Hindlimb muscle (tissue), 1 donor: ENCODE measurements at regions not wholly inside any gene's neighbourhood (a gene's known extent, or its start where the extent isn't known, plus 50 kb on each side); places are given as distances from the start of the nearest gene placed in this dataset.

Source experiments
- DNase-seq: peaks from one replicate; pipeline ENCODE4 v3.0.0-alpha.2; 2013

DNA sequence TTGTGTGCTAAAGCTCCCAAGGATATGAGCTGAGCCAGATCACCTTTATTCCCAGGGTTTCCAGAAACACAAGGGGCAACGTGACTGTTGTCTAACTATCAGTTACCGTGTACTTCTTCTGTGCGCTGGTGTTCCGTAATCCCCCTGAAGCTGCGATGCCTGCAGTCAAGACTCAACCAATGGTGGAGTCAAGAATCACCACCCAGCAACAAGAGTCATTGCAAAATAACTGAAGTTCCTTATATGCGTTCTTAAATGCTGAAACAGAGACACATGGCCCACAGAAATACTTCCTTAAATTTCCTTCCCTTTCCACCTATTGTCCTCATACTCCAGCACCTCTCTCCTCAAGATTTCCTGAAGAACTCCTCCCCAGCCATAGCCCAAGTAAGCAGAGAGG, 200.2 kb downstream of the KATNAL1 start:
- no peak for DNase-seq

DNA sequence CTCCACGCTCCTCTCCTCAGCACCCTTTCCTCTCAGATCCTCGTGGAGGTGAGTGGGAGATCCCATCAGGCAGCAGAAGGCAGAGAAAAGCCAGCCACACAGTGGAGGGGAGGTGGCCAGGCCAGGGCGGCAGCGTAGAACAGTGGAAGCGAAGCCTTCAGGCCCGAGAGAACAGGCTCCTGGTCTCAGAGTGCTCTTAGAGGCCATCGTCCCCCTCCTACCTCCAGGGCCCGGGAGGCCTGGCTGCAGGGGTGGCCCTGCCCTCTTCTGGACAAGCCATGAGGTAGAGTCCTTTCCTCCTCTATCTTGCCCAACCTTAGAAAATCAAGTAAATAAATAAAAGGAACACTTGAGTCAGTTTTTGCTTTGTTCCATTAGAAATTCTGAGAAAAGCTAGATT, 202.0 kb downstream of the KATNAL1 start:
- DNase-seq: no peak

DNA sequence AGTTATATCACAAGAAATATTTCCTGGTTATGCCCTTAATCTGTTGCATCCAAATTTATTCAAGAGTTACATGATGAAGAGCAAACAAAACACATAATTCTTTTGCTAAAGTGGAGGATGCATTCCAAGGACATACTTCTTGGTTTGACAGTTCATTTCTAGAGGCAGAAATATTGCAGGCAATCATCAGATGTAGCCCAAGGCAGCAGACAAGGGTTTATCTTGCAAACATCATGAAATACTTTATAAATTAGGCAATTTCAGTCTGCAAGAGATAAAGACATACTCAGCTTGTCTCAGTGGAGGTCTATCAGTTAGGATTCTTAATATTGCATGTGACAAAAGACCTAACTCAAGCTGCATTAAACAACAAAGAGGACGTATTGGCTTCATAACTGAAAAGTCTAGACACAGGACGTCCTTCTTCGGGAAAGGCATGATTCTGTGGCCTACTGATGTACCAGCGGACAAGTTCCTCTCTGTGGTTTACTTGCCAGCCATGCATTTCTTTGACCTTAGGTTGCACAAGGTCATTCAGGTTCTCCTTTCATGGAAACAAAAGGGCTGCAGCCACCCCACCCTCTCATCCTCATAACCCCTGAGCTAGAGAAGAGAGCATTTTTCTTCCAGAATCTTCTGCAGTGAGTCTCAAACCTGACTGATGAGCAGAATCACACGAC, 204.1 kb downstream of the KATNAL1 start:
- DNase-seq: no peak

DNA sequence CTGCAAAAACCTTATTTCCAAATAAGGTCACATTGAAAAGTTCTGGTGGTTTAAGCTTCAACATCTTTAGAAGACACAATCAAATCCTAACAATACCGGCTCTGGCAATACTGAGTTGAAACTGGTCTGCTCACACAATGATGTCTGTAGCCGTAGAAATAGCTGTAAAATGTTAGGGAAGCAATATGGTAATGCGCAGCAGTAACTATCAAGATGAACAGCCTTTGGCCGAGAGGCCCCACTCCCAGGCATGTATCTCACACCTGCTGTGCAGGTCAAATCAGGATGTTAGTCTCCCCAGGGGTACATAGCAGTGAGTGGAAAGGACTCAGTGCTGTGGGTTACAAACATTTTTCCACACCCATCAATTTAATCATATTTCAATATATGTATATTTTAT, 207.1 kb downstream of the KATNAL1 start:
- DNase-seq: no peak

DNA sequence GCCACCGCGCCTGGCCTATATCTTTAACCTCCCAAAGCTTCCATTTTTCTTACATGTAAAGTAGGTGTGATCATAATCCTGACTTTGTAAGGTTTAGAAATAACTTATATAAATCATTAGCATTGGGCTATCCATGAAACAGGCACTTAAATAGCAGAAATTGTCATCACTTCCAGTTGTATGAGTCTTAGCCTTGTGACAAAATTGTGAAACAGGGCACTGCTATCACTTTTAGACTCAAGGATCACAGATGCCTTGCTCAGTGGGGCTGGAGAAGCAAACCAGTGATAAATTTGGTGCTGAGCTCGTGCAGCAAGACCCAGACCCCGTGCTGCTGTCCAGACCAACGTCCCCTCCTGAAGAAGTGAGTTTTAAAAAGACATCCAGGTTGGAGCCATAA, 209.7 kb downstream of the KATNAL1 start:
- no peak for DNase-seq

DNA sequence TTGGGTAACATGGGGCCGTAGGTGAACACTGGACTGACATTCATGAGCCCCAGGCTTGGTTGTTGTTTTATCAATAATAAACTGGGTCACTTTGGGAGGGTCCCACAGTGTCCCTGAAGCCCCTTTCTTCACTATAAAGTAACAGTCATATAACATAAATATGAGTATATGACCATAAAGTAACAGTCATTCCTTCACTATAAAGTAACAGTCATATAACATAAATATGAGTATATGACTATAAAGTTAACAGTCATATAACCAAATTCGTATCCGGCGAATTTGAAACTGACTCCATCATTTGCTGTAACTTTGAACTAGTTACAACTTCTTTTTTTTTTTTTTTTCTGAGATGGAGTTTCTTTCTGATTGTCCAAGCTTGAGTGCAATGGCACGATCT, 210.3 kb downstream of the KATNAL1 start:
- no peak for DNase-seq

DNA sequence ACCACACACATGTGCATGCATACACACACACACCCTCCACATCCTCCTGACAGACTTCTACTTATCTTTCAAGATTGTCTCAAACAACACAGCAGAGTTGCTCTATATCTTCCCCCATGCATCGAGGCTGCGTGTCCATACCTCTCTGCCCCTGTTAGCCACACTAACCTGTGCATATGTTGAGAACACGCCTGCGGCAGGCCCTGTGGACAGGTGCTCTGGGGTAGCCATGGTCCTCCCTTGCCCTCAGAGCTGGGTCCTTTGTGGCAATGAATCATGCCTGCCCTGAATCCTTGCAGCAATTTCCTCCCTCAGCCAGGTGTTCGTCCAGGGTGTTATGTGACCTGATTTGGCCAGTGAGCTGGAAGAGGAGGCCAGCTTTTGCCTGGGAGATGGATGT, 213.3 kb downstream of the KATNAL1 start:
- no peak for DNase-seq

DNA sequence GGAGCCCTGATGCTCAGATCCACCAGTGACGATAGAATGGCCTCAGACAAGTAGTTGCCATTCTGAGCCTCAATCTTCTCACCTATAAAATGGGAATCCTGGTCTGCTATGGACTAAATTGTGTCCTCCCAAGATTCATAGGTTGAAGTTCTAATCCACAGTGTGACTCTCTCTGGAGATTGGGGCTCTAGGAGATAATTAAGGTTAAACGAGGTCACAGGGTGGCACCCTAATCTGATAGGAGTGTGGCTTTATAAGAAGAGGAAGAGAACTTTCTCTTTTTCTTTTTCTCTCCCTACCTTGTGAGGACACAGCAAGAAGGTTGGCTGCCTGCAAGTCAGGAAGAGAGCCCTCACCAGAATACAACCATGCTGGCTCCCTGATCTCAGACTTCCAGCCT, 214.1 kb downstream of the KATNAL1 start:
- DNase-seq: no peak

DNA sequence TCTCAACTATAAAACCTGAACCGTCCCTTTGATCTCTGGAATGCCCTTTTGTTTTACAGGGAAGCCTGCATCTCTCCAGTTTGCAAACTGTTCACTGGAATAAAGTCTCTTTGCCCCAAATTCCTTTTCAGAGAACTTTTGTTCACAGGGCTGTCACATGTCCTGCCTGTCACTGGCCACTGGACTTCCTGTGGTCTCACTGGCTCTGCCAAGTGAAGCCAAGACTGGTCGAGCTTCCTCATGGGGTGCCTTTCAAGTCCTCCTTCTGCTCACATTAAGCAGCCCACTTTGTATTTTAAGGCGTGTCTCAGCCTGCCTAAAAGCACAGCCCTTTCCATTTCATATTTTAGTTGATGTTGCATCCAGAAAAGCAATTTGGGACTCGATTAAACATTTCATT, 215.7 kb downstream of the KATNAL1 start:
- no peak for DNase-seq

DNA sequence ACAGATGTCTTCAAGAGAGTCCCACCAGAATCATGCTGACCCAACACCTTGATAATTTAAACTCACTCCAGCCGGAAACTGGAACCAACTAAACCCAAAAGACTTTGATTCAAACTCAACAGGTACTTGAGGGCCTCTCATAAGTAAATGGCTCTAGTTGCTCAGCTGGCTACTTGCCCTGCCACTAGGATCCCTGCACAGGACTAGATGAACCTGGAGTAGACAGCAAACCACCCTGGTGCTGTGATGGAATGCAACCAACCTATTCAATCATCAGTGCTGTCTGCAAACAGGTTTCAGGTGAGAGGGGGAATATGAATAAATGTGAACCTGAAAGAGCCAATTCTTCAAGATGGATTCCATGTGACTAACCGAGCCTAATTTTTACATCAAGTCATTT, 216.3 kb downstream of the KATNAL1 start:
- DNase-seq: no peak

DNA sequence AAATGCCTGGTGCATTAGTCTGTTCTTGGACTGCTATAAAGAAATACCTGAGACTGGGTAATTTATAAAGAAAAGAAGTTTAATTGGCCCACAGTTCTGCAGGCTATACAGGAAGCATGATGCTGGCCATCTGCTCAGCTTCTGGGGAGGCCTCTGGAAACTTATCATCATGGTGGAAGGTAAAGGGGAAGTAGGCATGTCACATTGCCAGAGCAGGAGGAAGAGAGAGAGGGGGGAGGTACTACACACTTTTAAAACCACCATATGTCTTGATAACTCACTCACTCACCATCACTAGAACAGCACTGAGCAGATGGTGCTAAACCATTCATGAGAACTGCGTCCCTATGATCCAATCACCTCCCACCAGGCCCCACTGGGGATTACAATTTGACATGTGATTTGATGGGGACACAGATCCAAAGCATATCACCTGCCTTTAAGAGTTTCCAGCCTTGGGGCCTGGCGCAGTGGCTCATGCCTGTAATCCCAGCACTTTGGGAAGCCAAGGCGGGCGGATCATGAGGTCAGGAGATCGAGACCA, 219.0 kb downstream of the KATNAL1 start:
- DNase-seq: no peak

DNA sequence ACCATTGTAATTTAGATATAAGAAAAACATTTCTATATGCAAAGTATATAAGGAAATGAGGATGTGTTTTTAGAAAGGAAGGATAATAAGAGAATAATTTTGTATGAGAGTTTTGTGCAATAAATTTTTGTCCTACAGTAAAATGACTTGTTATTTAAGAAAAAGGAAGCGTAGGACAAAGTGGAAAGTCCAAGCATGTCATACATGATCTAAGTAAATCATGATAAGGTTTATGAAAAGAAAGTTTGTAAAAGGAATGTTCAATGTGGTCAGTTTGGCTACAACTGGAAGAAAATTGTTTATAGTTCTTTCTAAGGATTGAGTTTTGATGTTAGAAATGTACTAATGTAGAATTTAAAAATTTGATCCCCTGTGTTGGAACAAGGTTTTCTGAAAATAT, 222.3 kb downstream of the KATNAL1 start:
- DNase-seq: no peak

DNA sequence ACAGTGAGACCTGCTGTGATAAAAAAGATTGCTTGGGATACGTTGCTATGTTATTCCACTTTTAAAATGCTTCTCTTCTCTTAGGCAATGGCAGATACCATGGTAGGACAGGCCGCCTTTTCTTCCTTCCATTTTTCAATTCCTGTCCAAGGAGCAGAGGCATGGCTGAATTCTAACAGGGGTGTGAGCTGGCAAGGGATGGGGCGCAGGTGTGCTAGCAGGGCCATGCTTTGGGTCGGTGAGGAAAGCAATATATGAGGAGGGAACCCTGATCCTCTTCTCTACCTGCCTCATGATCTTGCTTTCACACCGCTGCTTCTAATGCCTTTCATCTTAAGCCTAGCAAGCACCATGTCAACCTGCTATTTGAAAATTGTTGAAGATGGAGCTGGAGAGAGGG, 225.0 kb downstream of the KATNAL1 start:
- no peak for DNase-seq

DNA sequence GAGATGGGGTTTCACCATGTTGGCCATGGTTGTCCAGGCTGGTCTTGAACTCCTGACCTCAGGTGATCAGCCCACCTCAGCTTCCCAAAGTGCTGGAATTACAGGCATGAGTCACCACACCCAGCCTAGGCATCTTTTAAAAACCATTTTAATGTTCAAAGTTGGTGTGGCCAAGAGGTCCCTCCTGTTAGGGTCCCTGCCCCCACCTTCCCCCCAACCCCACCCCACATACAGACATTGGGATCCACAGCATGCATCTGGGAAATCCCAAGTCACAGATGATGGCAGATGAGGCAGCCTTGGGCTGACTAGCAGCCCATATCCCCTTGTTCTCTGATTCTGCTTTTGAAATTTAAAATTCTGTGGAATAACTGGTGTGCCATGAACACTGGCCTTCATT, 226.0 kb downstream of the KATNAL1 start:
- DNase-seq: no peak

DNA sequence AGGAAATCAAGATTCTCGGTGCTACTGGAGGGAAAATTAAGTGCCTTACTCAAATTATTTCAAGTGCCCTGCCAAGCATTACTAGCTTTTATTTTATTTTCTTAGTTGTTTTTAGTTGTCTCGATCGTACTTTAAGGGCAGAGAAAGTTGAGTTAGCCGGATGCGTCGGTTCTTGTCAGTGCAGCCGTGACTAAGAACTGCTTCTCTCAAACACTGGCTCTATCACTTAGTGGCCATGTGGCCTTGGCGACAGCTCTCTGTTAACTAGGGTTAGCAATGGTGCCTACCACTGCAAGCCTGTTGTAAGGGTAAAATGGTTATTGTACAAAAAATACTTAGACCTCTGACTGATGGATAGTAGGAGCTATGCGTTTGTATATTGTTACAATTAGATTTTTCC, 227.8 kb downstream of the KATNAL1 start:
- no peak for DNase-seq

DNA sequence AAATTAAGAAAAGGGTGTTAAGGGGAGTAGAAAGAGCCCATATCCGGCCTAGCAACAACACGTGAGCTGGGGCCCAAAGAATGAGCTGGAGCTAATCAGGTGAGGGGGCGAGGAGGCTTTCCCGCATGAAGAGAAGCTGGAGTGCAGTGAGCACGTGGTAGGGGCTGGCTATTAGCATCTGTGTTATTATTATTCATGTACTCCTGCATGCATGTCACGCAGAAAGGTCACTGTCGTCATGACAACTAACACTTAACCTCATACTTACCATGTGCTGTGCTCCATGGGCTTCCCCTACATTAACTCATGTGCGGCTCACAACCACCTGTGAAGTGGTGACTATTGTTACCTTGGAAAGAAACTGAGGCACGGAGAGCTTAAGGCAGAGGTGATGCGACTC, 227.6 kb upstream of the UBL3 start:
- DNase-seq: no peak

DNA sequence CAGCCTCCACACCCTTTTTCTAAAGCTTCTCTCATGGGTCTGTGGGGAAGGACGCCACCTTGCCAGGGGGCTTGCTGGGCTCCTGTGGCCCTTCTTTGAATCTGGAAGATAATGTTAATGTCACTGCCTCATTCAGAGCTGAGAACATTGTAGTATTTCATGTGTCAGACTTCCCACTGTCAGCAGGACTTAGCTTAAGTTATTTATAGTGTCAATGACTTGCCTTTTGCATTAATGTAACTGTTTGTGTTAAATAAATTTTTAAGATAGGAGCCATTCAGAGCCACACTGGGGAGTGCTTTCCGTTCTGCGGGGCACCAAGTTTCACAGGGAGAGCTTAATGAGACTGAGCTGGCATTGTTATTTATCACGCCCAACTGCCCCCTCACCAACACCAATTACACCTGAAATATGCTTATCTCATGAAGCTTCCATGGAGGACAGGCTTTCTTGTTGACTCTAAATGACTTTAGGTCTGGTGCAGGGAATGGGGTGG, 226.9 kb upstream of the UBL3 start:
- DNase-seq: no peak

DNA sequence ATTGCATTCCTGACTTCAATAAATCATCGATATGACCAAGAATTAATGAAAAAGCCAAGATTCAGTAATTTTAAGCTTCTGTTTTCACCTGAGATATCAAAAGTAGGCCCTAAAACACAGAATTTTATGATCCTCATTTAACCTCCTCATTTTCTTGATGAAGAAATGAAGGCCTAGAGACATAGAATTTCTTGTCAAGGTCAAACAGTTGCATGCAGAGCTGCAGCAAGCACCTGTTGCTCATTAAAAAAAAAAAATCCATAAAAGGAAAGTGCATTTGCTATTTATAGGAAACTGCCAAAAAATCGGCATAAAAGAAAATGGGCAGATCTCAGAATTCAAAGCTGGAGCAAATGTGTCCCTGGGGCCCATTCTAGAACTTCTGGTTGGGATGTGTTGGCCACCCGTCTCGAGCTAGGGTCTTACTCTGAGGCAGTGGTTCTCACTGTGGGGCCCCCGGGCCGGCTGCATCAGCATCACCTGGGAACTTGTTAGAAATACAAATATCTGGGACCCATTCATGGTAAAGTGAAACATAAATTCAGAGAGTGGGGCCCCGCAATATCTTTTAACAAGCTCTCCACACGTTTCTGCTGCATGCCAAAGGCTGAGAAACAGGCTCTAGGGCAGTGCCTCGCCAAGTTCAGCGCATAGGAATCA, 224.7 kb upstream of the UBL3 start:
- no peak for DNase-seq

DNA sequence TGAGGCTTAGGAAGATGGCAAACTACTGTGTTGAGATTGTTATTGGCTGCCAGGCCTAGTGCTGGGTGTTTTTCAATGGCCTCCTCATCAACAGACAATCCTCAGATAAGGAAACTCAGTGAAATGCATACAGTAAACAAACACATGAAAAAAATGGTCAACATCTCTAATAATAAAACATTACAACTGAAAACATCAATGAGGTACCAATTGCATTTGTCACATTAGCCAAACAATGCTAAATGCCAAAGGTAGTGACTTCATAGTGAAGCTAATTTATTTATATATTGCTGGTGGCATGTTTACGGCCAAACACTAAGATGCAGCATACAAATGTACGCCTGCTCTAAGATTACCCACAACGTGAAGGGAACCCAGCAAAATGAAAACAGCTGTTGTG, 224.0 kb upstream of the UBL3 start:
- DNase-seq: no peak

DNA sequence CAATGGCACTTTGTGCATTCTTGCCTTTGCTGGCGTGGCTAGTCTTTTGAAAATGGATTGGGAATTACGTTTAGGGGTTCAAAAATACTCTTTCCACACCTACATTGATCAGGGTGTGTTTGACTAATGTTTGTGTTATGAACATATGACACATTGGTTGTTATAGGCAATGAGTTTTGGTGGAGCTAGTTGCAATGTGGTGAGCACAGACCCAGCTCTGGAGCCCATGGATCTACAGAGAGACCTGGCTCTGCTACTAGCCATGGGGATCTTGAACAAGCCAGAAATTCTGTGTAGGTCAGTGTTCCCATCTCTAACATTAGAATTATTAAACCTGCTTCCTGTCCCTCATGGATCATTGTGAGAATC, 222.4 kb upstream of the UBL3 start:
- no peak for DNase-seq

DNA sequence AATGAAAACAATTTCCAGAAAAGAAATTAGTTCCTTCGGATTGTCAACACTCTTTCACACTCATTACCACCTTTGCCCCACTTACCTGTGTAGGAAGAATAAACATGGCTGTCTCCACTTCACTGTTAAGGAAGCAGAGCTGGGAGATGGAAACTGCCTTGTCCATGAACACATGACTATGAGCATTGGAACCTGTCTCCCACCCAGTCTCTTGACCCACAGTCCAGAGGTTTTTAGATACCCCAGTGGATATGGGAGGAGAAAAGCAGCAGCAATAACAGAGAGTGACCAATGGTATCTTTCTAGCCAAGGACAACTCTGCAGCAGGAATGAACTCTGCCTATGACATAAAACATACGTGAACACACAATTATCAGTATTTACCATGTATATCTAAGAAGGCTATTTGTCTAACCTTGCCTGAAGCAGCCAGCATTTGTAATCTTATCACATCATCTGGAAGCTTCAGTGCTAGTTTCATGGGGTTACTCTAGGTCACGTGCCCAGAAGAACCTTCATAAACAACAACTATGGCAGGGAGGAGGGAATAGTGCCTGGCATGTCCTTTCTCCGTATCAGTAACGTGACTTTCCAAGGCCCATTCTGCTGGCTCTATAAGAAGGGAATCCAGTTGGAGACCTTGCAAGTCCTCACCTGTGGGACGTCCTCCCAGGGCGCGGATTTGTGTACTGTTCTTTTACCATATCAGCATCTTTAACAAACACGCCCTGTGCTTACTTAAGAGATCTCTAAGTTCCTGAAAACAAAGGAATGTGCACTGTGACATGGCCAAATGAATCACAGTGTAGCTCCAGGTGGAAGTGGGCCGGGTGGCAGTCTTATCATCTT, 221.8 kb upstream of the UBL3 start:
- DNase-seq: no peak

DNA sequence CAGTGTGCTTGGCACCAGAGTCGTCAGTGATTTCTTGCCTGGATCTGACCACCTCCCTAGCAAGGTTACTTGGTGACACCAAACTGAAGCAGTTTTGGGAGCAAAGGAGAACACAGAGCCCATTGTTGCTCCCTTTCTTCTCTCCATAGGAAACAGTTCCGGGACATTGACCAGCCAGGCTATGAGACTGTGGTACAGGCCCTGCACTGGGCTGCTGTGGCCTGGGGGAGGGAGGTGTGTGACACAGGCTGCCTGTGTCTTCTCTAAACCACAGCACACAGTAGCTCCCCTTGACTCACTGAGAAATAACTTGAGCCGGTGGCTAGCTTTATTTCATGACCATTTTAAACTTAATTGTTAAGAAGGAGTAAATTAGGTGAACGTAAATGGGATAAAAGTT, 214.8 kb upstream of the UBL3 start:
- DNase-seq: no peak

DNA sequence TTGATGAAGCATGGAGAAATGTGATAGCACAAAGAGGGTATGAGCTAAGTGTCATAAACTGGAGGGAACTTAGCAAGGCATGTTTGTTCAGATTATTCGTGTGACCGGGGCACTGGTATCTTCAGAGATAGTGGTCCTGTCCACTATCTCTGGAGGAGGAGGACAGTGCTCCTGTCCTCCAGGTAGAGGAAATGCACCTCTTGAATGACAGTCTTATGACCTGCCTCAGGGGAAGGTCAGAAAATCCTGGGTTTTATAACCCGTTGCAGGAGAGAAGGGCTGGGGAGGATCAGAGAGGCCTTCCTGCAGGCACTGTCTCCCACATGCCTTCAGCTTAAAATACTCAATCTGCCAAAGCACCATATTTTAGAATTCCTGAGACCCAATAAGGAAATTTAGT, 213.5 kb upstream of the UBL3 start:
- no peak for DNase-seq

DNA sequence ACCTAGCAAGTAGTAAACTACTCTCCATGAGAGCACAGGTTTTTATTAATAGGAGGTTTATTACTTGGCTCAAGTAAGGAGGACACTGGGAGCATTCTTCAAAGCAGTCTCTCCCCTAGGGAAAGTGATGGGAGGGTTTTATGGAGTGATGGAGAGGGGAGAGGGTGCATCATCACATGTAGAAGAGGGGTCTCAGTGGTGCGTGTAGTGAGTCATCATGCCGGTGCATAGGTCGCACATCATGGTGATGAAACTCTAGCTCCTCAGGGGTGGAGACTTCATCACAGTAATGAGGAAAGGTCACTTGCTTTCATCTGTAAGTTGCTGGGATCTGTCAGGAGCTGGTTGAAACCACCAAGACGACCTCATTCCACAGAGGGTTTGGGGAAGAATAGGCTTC, 210.8 kb upstream of the UBL3 start:
- DNase-seq: no peak
